SK-N-MC (cell line): ENCODE measurements at regions not wholly inside any gene's neighbourhood (a gene's known extent, or its start where the extent isn't known, plus 50 kb on each side); places are given as distances from the start of the nearest gene placed in this dataset.

Experiments used
- EZH2 ChIP-seq: fragments of 200-600 bp; sonication (generic); IDR thresholded peaks from one replicate; pipeline ENCODE4 v1.6.1; 2017; ENCODE audit warnings: antibody characterized with exemption
- FOXP2 ChIP-seq: optimal IDR thresholded peaks from 2 replicates; pipeline ENCODE3; 2011; ENCODE audit warnings: mild to moderate bottlenecking, moderate library complexity; ENCODE audit not compliant: insufficient read depth; ENCODE audit errors: extremely low read length, control extremely low read depth
- POLR2AphosphoS5 ChIP-seq: IDR thresholded peaks from 2 replicates; pipeline ENCODE4 v1.6.1; 2012; ENCODE audit warnings: mild to moderate bottlenecking, low read depth, low read length, borderline replicate concordance

DNA sequence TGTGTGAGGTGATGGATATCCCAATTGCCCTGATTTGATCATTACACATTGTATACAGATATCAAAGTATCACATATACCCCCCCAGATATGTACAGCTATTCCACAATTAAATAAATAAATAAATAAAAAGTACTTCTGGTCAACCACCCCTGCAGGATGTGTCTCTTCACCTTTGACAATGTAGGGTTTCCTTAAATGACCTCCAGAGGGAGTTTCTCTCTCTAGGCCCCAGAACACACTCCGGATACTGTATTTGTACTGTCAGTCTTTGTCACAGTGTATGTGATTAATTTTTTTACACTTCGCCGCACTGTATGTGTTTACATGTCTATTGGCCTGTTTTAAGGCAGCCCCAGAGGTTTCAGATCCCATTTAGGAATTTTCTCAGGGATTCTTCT lies 123.6 kb downstream of the ADCYAP1R1 start:
- no peak for TF ChIP-seq EZH2
- no peak for TF ChIP-seq POLR2AphosphoS5
- no peak for TF ChIP-seq FOXP2
